ENCODE measurements at regions not wholly inside any gene's neighbourhood (a gene's known extent, or its start where the extent isn't known, plus 50 kb on each side); places are given as distances from the start of the nearest gene placed in this dataset.
A peak's percentile ranks its signal among the peaks of the same experiment; 100 is the strongest.

DNA sequence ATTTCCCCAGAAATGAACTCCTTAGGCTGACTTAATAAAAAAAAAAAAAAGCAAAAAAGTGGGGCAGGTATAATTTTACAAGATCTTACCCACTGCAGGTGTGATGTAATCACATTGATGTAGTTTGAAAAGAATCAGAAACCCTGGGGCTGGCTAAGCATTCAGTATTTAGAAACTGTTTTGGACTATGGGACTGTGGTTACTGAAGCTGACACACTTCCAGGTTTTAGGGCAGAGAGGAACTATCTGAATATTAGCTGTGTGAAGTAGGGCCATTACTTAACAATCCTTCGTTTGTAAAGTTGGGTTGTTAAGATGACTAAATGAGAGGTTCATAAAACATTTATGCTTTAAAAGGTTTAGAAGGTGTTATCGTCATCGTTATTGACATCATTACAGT, 165.3 kb downstream of the FASLG start:
- no peaks in the 10 kb centered on the region for H3K36me3 ChIP-seq
- Mint-ChIP-seq H3K9me3 (no peaks in the 10 kb centered on the region), H3K4me1 (no peaks in the 10 kb centered on the region), H3K36me3 (no peaks in the 10 kb centered on the region), H3K27me3 (ENCODE audit: insufficient read depth, low read depth) (no peaks in the 10 kb centered on the region), H3K27ac (no peak overlapping the region), H3K4me3 (no peak overlapping the region)
- no peaks in the 10 kb centered on the region for H3K27me3 ChIP-seq
- H3K4me1 ChIP-seq: no peaks in the 10 kb centered on the region
- DNase-seq (ENCODE audit: low spot score): no peak
- no peaks in the 10 kb centered on the region for H3K9me3 ChIP-seq (ENCODE audit: low read depth)
- H3K4me3 ChIP-seq: no peak overlapping the region
- no peaks in the 10 kb centered on the region for H4K20me1 ChIP-seq (ENCODE audit: low read depth)
- no peak overlapping the region for H3K9ac ChIP-seq
- TF ChIP-seq, protein P1, sequence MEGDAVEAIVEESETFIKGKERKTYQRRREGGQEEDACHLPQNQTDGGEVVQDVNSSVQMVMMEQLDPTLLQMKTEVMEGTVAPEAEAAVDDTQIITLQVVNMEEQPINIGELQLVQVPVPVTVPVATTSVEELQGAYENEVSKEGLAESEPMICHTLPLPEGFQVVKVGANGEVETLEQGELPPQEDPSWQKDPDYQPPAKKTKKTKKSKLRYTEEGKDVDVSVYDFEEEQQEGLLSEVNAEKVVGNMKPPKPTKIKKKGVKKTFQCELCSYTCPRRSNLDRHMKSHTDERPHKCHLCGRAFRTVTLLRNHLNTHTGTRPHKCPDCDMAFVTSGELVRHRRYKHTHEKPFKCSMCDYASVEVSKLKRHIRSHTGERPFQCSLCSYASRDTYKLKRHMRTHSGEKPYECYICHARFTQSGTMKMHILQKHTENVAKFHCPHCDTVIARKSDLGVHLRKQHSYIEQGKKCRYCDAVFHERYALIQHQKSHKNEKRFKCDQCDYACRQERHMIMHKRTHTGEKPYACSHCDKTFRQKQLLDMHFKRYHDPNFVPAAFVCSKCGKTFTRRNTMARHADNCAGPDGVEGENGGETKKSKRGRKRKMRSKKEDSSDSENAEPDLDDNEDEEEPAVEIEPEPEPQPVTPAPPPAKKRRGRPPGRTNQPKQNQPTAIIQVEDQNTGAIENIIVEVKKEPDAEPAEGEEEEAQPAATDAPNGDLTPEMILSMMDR (IDR thresholded peaks at IDR 0.05): no peak
- no peak for TF ChIP-seq EZH2 (IDR thresholded peaks at IDR 0.05)
- H3K79me2 ChIP-seq (ENCODE audit: low read depth): no peaks in the 10 kb centered on the region
- H3K4me2 ChIP-seq: no peak overlapping the region
- no peak overlapping the region for H3K27ac ChIP-seq
- no peaks in the 10 kb centered on the region for H3F3A ChIP-seq (ENCODE audit: low read depth)
- no peak overlapping the region for H2AFZ ChIP-seq (replicated peaks)

DNA sequence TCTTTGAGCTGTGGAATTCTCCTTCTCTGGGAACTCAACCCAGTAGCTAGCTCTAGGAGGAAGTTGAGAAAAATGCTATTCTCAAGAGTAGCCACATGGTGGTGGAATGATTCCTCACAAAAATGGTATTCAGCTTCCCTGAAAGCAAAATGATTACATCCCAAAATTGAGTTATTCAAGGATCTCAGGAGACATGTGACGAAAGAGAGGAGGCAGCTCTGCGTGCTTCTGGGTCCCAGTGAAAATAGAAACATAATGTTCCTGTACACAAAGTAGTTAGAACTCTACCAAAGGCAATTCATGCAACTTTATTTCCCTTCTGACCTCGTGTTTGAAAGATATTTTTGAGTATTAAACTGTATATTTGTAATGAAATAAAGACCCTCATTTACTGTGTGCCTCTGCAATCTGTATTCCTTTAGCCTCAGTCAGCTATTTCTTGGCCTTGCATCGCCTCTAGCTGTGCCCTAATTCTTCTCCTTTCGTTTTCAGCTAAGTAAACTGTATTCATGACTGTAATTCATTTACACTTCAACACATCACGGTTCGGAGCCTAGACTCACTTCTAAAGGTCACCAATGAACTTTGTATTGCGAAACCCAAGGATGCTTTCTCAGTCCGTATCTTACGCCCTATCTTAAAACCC, 167.3 kb downstream of the FASLG start:
- DNase-seq (ENCODE audit: low spot score): peak; percentile 39
- H3K79me2 ChIP-seq (ENCODE audit: low read depth): no peaks in the 10 kb centered on the region
- Mint-ChIP-seq H3K36me3 (no peaks in the 10 kb centered on the region), H3K9me3 (no peaks in the 10 kb centered on the region), H3K27ac (no peak overlapping the region), H3K4me1 (no peaks in the 10 kb centered on the region), H3K27me3 (ENCODE audit: insufficient read depth, low read depth) (no peaks in the 10 kb centered on the region), H3K4me3 (no peak overlapping the region)
- no peaks in the 10 kb centered on the region for H3K9me3 ChIP-seq (ENCODE audit: low read depth)
- H3K27ac ChIP-seq: no peak overlapping the region
- TF ChIP-seq, protein P1 (IDR thresholded peaks at IDR 0.05): peak; percentile 68
- TF ChIP-seq EZH2 (IDR thresholded peaks at IDR 0.05): no peak
- no peaks in the 10 kb centered on the region for H3K4me1 ChIP-seq
- H2AFZ ChIP-seq (replicated peaks): peak overlapping the region; percentile 46
- H4K20me1 ChIP-seq (ENCODE audit: low read depth): no peaks in the 10 kb centered on the region
- no peaks in the 10 kb centered on the region for H3K27me3 ChIP-seq
- no peak overlapping the region for H3K9ac ChIP-seq
- H3K4me2 ChIP-seq: no peak overlapping the region
- H3K4me3 ChIP-seq: no peak overlapping the region
- H3F3A ChIP-seq (ENCODE audit: low read depth): no peaks in the 10 kb centered on the region
- no peaks in the 10 kb centered on the region for H3K36me3 ChIP-seq

DNA sequence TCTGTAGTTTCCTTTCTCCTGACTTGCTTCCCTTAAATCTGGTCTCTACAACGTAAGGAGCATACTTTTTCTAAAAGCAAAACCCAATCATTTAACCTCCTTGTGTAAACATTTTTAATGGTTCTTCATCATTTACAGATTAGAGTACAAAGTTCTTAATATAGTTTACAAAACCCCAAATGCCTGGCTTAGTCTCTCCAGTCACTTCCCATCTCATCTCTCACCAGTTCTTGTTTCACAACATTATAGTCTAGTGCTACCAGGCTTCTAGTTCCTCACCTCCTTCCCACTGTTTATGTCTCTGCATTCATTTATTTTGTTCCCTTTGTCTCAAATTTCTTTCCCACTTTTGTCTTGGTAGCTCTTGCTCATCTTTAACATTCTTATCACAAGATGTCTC, 168.4 kb downstream of the FASLG start:
- no peaks in the 10 kb centered on the region for H3K9me3 Mint-ChIP-seq
- Histone ChIP-seq H3K4me3 (no peak overlapping the region), H3K27me3 (no peaks in the 10 kb centered on the region), H3F3A (ENCODE audit: low read depth) (no peaks in the 10 kb centered on the region), H3K9ac (no peak overlapping the region), H4K20me1 (ENCODE audit: low read depth) (no peaks in the 10 kb centered on the region), H3K4me2 (no peak overlapping the region), H3K36me3 (no peaks in the 10 kb centered on the region), H2AFZ (replicated peaks) (no peak overlapping the region), H3K79me2 (ENCODE audit: low read depth) (no peaks in the 10 kb centered on the region), H3K4me1 (no peaks in the 10 kb centered on the region), H3K27ac (no peak overlapping the region), H3K9me3 (ENCODE audit: low read depth) (no peaks in the 10 kb centered on the region)
- H3K4me3 Mint-ChIP-seq: no peak overlapping the region
- DNase-seq (ENCODE audit: low spot score): no peak
- H3K27ac Mint-ChIP-seq: no peak overlapping the region
- TF ChIP-seq EZH2phosphoT487 (IDR thresholded peaks at IDR 0.05) (no peak), EZH2 (IDR thresholded peaks at IDR 0.05) (no peak)
- TF ChIP-seq, protein P1 (IDR thresholded peaks at IDR 0.05): no peak
- no peaks in the 10 kb centered on the region for H3K4me1 Mint-ChIP-seq
- H3K27me3 Mint-ChIP-seq (ENCODE audit: insufficient read depth, low read depth): no peaks in the 10 kb centered on the region
- H3K36me3 Mint-ChIP-seq: no peaks in the 10 kb centered on the region
